ENCODE measurements at regions not wholly inside any gene's neighbourhood (a gene's known extent, or its start where the extent isn't known, plus 50 kb on each side); places are given as distances from the start of the nearest gene placed in this dataset.
"Not testable (repeated sequence)": the region's sequence is repeated elsewhere in the genome, so short reads cannot be mapped to it uniquely, and the experiment has no call there.

DNA sequence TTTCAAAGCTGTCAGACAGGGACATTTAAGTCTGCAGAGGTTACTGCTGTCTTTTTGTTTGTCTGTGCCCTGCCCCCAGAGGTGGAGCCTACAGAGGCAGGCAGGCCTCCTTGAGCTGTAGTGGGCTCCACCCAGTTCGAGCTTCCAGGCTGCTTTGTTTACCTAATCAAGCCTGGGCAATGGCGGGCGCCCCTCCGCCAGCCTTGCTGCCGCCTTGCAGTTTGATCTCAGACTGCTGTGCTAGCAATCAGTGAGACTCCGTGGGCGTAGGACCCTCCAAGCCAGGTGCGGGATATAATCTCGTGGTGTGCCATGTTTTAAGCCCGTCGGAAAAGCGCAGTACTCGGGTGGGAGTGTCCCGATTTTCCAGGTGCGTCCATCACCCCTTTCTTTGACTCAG is 919.2 kb upstream of the ARRDC3 start:
- TF ChIP-seq, protein P1, sequence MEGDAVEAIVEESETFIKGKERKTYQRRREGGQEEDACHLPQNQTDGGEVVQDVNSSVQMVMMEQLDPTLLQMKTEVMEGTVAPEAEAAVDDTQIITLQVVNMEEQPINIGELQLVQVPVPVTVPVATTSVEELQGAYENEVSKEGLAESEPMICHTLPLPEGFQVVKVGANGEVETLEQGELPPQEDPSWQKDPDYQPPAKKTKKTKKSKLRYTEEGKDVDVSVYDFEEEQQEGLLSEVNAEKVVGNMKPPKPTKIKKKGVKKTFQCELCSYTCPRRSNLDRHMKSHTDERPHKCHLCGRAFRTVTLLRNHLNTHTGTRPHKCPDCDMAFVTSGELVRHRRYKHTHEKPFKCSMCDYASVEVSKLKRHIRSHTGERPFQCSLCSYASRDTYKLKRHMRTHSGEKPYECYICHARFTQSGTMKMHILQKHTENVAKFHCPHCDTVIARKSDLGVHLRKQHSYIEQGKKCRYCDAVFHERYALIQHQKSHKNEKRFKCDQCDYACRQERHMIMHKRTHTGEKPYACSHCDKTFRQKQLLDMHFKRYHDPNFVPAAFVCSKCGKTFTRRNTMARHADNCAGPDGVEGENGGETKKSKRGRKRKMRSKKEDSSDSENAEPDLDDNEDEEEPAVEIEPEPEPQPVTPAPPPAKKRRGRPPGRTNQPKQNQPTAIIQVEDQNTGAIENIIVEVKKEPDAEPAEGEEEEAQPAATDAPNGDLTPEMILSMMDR (IDR thresholded peaks at IDR 0.05), result not testable (repeated sequence)
- TF ChIP-seq ZFX (IDR thresholded peaks at IDR 0.05; ENCODE audit: borderline replicate concordance), result not testable (repeated sequence)
